ENCODE measurements at regions not wholly inside any gene's neighbourhood (a gene's known extent, or its start where the extent isn't known, plus 50 kb on each side); places are given as distances from the start of the nearest gene placed in this dataset.
A peak's percentile ranks its signal among the peaks of the same experiment; 100 is the strongest.

DNA sequence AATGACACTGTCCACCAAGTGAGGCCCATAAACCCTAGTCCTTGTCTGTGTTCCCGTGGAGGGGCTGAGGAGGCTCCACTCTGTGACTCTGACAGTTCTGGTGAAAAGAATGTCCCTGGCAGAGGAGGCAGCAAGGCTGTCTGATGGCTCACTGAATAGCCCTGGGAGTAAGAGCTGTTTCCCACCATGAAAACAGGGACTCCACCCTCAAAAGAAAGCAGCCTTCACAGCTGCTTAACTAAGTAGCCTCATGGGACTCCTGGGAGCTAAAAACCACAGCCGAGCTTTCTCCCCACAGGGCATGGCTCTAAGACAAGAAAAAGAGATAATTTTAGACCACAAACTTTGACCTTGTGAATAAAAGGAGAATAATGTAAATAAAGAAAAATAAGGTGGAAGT is 135.1 kb upstream of the FRY start:
- peak; percentile 48 for DNase-seq (ENCODE audit: low spot score)

DNA sequence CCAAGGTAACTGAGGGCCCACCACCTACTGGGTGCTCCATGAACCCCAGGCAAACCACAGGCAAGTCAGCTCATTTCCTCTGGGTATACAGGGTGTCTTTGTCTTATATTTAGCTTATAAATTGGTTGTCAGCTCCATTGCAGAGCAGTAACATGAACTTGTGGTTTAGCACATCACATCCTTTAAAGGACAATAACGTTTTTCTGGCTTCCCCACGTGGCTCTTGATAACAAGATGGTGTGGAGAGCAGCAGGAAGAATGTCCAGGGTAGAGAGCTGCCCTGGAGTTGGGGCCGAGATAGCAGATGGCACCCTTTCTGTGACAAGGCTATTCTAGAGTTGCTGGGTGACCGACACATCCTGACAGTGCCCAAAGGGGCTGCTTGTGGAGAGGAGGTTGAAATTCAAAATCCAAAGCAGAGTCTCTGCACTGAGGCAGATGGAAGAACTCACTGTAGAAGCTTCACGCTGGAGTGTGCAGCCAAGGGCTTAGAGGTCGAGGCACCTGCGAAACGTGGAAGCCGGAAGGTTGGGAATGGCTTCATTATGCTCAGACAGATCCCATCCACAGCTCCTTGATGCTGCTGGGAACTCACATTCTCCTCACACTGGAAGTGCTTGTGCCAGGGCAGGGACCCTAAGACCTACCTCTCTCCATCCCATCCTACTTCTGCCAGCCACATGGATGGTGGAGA is 133.0 kb upstream of the FRY start:
- DNase-seq (ENCODE audit: low spot score): no peak

DNA sequence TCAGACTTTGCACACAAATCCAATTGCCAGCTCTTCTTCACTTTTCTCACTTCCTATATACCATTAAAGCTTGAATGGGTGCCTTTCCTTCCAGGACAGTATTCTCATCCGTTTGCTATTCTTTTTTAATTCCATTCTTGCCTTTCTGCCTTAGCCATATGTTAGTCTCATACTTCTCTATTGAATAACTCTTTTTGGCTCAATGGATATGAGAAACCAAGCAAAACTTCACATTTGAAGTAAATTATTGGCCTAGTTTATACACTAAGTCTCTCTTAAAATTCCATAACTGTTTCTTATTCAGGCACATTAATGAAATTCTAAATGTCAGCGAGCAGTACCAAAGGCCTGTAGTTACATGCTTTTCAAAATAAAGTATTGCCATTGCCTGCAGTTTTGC is 129.6 kb upstream of the FRY start:
- no peak for DNase-seq (ENCODE audit: low spot score)

DNA sequence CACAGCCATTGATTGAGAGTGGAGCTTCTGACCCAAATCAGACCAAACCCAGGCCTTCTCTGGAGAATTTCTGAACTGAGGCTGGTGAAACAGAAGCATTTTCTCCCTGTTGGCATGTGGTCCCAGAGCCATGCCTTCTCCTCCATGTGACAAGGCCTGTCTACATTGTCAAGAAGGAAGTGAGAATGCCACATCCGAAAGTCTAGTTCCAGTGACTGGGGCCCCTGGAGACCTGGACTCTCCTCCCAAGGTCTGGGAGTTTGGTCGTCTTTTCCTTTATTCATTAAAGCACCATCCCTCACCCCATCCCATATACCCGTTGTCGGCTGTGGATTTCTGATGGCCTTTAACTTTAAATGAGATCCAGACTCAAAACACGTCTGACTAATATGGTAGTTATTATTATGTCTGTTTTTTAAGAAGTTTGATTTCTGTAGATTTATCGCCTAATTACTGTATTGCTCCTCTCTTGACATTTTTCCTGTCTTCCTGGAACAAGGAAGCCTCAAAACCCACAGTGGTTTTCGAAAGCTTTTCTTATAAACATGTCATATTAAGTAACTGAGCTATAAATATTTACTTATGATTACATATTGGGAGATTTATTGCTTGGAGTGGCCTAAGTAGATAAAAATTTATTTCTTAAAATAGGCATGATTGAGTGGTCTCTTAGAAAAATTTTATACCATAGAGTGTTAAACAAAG is 128.3 kb upstream of the FRY start:
- DNase-seq (ENCODE audit: low spot score): no peak

DNA sequence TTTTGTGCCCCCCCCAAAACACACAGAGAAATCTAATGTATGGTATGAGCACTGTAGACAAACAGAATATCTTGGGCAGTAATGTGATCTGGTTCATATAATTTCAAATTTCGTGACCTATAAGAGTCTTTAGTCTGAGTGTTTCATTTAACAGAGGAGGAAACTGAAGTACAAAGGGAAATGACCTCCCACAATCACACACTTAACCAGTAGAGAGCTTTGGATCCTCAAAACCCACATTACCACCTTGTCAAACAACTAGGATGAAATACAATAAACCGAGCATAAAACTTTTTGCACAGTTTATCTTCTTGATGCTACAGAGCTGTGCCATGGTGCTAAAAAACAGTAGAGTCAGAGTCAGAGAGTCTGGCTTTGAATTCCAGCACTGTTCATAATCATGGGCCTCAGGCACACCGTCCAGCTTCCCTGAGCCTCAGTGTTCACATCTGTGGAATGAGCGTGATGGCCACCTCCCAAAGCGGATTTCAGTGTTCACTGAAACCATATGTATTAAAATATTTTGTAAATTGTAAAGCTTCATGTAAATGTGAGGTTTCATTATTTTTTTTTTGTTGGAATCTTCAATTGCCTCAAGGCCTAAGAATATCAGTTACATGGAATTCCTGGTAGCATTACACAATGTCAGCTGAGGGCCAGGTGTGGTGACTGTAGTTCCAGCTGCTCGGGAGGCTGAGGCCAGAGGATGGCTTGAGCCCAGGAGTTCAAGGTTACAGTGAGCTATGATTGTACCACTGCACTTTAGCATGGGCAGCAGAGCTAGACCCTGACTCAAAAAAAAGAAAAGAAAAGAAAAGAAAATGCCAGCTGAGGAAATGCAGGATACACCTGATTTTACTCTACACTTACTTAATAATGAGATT is 126.4 kb upstream of the FRY start:
- no peak for DNase-seq (ENCODE audit: low spot score)

DNA sequence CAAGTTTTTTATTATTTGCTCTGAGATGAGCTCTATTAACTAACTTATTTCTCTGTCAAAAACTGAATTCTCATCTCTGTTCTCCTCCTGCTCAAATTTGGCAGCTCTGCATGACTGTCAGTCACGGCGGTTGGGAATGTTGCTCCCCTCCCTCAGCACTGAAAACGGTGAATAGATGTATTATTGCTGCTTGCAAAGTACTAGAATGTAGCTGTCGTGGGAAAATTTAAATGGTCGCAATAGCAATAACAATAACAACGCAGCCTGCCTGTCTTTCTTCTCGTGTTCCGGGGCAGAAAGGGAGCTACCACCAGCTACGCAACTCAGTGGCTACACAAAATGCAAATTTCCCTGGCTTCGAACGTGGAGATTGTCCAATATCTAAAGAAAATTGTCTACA is 125.6 kb upstream of the FRY start:
- no peak for DNase-seq (ENCODE audit: low spot score)

DNA sequence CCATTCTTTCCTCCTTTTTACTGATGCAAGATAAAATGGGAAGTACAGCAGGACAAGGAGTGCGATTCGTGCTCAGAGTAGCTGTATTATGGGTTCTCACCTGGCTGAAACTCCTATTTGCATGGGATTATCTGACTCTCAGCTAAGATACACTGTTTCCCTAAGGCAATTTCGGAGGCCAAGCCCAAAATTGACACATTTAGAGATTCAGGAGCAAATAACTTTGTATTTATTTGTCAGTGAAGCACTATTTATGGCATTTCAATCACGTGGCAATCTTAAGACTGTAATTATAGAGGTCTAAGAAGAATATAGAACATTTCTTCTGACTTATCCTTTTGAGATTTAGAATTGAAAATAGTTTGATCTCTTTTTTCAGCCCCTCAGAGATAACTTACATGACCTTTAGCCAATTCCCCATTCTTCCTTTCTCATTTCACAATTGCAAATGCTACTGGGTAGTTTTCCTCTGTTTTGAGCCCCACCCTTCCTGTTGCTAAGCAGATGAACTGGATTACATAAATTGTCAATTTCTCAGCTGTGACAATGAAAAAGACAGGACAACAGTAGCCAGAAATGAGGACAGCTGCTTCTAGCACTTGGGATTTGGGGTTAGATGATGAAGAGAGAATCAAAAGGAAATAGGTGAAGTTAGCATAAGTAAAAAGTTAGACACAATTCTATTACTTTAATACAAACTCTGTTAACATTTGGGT is 122.7 kb upstream of the FRY start:
- no peak for DNase-seq (ENCODE audit: low spot score)

DNA sequence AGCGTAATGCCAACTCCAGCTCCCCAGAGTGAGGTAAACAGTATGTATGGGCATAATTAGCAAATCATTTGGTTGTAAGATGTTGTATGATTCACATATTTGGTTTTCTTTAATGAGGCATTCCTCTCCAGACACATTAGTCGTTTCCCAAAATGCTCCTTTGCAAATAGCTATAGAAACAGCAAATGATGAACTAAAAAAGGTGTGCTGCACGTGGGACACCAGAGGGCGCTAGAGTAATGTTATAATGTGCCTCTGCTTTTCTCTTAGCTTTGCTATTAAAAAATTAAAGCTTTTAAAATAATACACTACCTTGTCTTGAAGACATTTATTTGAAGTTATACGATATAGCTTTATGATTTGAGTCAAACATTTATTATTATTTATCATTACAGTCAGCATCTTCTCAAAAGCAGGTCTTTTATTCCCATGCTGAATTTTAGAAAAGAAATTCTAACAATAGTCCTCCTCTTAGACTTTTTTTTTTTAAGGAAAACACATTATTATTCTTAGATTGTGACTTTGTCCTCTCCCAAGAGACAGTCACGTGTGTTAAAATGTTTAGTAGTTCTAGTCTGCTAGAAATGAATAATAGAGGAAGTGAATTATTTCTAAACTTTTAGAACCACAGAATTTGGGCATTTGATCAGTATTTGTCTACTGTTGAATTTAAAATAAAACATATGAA is 121.6 kb upstream of the FRY start:
- DNase-seq (ENCODE audit: low spot score): peak; percentile 80

DNA sequence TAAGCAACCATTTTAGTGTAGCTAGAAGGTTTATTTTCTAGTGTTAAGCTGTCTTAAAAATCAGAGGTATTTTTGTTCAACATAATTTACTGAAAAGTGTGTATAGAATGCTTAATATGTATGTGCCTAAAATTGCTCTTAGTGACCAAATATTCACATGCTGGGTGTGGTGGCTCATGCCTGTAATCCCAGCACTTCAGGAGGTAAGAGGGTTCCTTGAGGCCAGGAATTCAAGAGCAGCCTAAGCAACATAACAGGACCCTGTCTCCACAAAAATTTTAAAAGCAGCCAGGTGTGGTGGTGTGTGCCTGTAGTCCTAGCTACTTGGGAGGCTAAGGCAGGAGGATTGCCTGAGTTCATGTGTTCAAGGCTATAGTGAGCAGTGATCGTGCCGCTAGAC is 120.9 kb upstream of the FRY start:
- no peak for DNase-seq (ENCODE audit: low spot score)

DNA sequence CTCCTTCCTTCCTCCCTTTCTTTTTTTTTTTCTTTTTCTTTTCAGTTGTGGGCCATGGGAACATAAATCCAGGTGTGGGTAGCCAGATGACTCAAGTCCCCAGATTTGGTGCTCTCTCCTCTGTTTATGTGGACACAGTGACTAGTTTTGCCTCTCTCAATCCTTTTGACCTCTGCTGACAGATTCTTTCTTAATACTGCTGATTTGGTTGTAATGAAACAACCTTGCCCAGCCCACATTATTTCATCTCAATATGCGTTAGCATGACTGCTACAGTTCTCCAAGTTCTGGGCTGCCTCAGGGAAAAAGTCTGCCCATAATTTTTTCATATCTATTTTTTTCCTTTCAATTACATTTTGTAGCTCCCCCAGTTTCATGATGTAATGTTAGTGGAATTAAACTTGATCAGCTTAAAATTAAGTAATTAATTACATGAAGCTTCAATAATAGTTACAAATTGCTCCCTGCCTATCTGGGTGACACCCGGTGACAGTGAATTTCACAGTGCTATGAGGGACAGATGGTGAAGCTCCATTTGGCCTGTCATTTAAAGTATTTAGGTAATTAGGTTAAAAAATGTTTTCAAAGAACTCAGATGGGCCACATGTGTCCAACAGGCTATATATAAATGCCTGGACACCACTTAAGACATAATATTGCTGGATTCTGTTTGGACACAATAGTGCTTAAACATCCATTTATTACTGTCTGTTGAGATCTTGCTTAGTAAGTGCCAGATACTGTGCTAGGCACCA is 118.8 kb upstream of the FRY start:
- DNase-seq (ENCODE audit: low spot score): no peak

DNA sequence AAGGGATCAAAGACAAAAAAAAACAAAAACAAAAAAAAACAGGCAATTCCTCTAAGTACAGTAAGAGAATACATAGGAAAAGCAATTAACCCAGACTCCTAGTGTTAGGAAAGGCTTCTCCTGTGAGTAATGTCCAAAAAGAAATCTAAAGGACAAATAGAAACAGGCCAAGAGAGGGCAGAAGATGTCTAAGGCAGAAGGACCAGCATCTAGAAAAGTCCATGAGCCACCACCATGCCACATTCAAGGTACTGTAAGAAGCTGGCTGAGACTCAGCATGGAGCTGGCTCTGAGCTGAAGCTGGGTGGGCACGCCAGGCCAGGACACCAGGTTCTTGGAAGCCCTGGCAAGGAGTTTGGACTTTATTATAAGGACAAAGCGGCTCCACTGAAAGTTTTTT is 118.1 kb upstream of the FRY start:
- DNase-seq (ENCODE audit: low spot score): no peak

DNA sequence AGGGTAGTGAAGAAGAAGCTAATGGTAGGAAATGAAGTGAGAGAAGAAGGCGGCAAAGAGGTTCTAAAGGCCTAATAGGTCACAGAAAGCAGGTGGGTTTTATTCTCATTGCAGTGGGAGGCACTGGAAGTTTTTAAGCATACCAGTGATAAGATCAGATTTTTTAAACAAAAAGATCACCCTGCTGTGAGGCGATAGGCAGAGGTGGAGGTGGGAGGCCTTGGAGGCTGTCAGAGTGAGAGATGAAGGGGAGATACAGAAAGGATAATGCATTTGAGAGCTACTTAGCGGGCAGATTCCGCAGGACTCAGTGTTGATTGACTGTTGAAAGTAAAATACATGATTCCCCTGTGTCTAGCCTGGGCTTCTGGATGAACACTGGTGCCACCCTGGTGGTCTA is 116.7 kb upstream of the FRY start:
- no peak for DNase-seq (ENCODE audit: low spot score)

DNA sequence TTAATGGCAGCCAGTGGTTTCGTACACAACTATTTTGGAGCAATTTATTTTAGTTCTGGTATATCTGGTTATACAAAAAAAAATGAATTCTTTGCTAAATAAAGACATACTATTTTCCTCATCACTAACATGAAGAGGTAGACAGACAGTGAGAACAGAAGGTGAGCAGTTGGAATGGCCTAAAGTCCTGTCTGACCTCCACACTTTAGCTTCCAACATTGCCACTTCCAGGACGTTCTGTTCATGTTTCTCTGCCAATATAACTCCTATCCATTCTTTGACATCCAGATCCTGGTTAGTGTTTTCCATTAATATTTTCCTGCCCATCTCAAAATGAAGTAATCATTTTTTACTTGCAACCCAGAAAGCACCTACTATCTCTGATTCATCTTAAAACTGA is 112.9 kb upstream of the FRY start:
- DNase-seq (ENCODE audit: low spot score): no peak

DNA sequence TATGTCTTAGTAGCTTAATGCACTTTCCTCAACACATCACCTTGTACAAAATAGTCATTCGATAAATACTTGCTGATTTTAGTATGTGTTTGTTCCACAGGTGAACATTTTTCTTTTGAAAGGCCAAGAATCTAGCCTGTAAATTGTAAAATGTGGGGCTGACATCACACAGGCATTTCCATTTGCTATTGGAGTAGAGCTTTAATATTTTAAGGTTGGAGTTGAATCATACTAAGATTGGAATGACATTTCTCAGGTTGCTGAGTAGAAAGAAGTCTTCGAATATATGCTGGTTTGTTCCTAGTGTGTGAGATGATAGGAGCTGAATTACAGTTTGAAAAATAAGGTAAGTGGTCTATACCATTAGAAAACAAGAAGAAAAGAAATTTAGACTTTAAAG is 112.3 kb upstream of the FRY start:
- DNase-seq (ENCODE audit: low spot score): no peak

DNA sequence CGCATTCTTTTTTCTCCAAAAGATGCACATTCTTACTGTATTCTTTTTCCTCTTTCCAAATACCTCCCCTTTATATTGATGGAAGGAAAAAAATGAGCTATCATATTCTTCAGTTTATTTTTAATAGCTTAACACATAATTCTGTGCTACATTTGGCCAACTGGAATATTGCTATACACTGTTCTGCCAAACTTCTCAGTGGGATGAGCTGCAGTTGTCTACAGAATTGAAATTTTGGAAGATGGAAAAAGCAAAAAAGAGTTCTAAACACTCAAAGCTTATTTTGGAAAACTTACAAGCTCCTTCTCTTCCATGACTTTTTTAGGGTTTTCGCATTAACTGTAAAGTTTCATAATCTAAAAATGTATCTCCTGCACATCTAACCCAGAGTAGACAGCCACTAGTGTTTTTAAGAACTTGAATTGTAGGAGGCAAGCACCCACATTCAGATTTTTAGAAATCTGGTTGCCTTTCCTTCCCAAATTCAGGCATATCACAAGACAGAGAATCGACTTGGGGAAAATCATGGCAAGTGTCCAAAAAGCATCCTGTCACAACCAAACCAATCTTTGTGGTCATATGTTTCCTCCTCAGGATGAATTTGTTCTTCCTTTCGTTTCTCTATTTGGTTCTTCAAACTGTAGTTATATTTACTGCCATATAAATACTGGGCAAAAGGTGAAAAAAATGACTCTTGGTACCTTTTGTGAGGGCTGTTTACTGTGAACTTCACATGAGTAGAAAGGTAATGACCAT is 111.4 kb upstream of the FRY start:
- no peak for DNase-seq (ENCODE audit: low spot score)

DNA sequence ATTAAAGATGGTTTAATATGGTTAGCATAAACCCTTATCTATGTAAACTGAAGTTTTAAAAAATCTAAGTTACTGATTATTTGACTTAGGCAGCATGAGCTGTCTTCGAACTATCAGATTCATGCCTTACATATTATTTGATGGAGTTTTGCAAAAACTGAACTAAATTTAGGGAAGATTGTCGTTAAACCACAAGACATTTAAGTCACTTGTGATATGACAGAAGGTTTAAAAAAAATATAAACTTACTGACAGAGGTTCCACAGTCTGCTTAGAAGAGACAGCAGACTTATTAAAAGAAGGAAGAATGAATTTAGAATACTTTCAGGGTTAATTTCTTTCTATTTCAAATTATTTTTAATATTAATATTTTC is 110.9 kb upstream of the FRY start:
- no peak for DNase-seq (ENCODE audit: low spot score)

DNA sequence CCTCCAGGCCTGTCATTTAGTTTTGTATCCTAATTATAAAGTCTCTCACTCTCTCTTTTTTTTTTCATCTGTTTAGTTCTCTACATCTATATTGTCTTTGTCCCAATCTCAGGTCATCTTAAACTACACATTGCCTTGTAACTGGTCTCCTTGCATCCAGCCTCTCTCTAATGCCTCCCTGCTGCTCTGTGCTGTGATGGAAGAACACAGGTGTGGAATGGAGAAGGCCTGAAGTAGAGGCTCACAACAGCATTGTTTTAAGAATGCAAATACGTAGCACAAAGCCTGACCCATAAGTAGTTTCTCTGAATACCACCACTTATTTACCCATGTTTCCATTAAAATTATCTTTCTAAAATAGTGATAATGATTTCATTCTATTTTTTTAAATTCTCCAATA is 108.8 kb upstream of the FRY start:
- no peak for DNase-seq (ENCODE audit: low spot score)

DNA sequence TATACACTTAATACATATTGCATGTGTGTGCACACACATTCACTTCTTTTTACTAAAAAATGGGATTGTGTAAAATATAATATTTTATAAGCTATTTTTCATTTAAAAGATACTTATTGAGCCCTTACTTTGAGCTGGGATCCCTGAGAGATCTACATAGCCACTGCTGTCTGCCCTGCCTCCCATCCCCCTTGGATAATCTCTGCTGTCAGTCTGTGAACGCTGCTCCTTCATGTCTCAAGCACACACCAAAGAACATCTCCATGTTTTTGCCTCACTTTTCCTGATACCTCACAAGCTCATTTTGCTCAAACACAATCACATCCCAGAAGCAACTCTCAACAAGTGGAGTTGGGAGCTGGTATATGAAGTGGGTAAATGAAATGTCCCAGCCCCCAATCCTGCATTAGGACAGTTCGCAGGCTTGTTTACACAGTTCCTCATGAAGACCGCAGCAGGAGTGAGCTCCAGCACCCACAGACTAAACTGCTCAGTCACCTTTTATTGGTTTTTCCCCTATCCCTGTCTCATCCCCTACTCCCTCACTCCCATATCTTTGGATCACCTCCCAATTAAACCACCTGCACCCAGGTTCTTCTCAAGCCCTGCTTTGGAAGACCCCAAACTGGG is 108.3 kb upstream of the FRY start:
- no peak for DNase-seq (ENCODE audit: low spot score)

DNA sequence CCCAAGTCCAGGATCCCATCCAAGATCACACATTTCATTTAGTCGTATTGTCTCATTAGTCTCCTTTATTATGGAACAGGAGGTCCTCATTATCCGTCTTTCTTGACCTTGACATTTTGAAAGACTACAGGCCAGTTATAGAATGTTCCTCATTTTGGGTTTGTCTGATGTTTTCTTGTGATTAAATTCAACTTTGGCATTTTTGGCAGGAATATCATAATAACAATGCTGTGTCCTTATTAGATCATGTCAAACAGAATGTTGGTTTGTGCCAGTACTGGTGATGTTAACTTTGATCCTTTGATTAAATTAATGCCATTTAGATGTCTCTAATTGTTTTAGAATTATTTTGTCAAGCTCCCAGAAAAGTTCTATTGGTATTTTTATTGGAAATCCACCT is 106.5 kb upstream of the FRY start:
- no peak for DNase-seq (ENCODE audit: low spot score)

DNA sequence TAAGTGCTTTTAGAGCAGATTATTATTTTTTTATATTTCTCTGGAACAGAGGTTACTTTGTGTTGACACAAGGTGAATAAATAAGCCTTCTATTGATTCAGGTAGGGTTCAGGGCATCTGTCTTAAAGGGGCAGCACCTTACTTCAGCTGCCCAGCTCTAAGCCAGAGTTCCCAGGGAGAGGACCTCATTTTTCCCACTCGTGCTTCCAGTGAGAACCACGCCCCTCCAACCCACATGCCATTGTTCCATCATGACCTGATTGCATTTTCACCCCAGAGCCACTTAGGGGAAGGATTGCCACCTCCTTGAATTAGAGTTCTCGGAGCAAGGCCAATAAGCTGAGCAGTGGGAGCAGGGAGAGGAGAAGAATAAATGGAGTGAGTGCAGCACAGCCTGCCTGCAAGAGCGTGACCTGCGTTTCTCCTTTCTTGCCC is 104.3 kb upstream of the FRY start:
- DNase-seq (ENCODE audit: low spot score): no peak
